ENCODE measurements at regions not wholly inside any gene's neighbourhood (a gene's known extent, or its start where the extent isn't known, plus 50 kb on each side); places are given as distances from the start of the nearest gene placed in this dataset.

GRCh38 chr3:162765524-162765923, 1268.9 kb downstream of the OTOL1 start:
- DNase-seq (ENCODE audit: low spot score) (no peak), FAIRE-seq (no peak), ATAC-seq (no peak)
- H3K9me3 ChIP-seq (ENCODE audit: low read length), result no peaks in the 10 kb centered on the region
- H3K4me2 ChIP-seq (ENCODE audit: low read depth, low read length), result no peak overlapping the region
- H3K36me3 ChIP-seq (replicated peaks in 1 of 2; ENCODE audit: control insufficient read depth in 1 of 2, insufficient read depth in 2 of 2, low read length in 2 of 2), result no peaks in the 10 kb centered on the region
- 0% methylated on average over 3 of the region's 3 CpGs for WGBS (ENCODE audit: low lambda C conversion rate)
- intact Hi-C loops (cut with micrococcal nuclease; ENCODE audit: unreplicated experiment), result no loop called here
- no peak overlapping the region for H3K9ac ChIP-seq (ENCODE audit: insufficient read depth, low read depth, low read length)
- H2AFZ ChIP-seq (ENCODE audit: low read length), result no peak overlapping the region
- H3K4me1 ChIP-seq (ENCODE audit: insufficient read depth, low read length), result no peaks in the 10 kb centered on the region
- no peaks in the 10 kb centered on the region for H3K27me3 ChIP-seq (ENCODE audit: control insufficient read depth in 1 of 2, insufficient read depth in 2 of 2, low read length in 2 of 2)
- no peaks in the 10 kb centered on the region for H3K79me2 ChIP-seq (ENCODE audit: insufficient read depth, low read length)
- ChIA-PET POLR2A (no interaction called here), CTCF (ENCODE audit: low intra/inter-chr PET ratio, low total read pairs) (no interaction called here)
- no peak overlapping the region for H3K4me3 ChIP-seq (replicated peaks in 1 of 3; ENCODE audit: insufficient read depth in 1 of 3, low read depth in 2 of 3, low read length in 3 of 3)
- BruUV-seq (replicated peaks), result no TSS peak
- H4K20me1 ChIP-seq (ENCODE audit: insufficient read depth, low read length), result no peaks in the 10 kb centered on the region
- H3K27ac ChIP-seq (ENCODE audit: extremely low read length, insufficient read depth, low read length), result no peak overlapping the region
- TF ChIP-seq STAT5B (CRISPR knock-in tag; IDR thresholded peaks at IDR 0.05), result no peak
- no peak for TF ChIP-seq ZNF496 (CRISPR knock-in tag; IDR thresholded peaks at IDR 0.05; ENCODE audit: insufficient replicate concordance)
- TF ChIP-seq NCOR1 (IDR thresholded peaks at IDR 0.05; ENCODE audit: borderline replicate concordance, low read length), result no peak
- no peak for TF ChIP-seq TEF (CRISPR knock-in tag; IDR thresholded peaks at IDR 0.05)
- TF ChIP-seq SYNCRIP (IDR thresholded peaks at IDR 0.05; ENCODE audit: insufficient read depth, low read depth, low read length), result no peak
- TF ChIP-seq GATA4 (IDR thresholded peaks at IDR 0.05; ENCODE audit: borderline replicate concordance, low read depth), result no peak
- TF ChIP-seq GMEB2 (CRISPR knock-in tag; IDR thresholded peaks at IDR 0.05; ENCODE audit: low read depth), result no peak
- TF ChIP-seq POLR2A (IDR thresholded peaks at IDR 0.05; ENCODE audit: insufficient read depth in 1 of 2, low read depth in 2 of 2, low read length in 2 of 2), result no peak
- in situ Hi-C loops (cut with HindIII; ENCODE audit: extremely low pct_ligation_motif_present, low pct_unique_long_range_greater_than_20kb), result no loop called here

- no peaks in the 10 kb centered on the region for H3K36me3 ChIP-seq (replicated peaks in 1 of 2; ENCODE audit: control insufficient read depth in 1 of 2, insufficient read depth in 2 of 2, low read length in 2 of 2)
- H3K4me1 ChIP-seq (ENCODE audit: insufficient read depth, low read length), result no peaks in the 10 kb centered on the region
- no peak overlapping the region for H3K9ac ChIP-seq (ENCODE audit: insufficient read depth, low read depth, low read length)
- TF ChIP-seq ZNF775 (CRISPR knock-in tag; IDR thresholded peaks at IDR 0.05; ENCODE audit: borderline replicate concordance) (no peak), CREB1 (IDR thresholded peaks at IDR 0.05) (0 out of 2 replicates have a peak, but pooled peaks have one; percentile 27), CREB1 (CRISPR knock-in tag; IDR thresholded peaks at IDR 0.05) (no peak)
- POLR2A ChIA-PET, result no interaction called here
- no peak overlapping the region for H3K4me3 ChIP-seq (replicated peaks in 1 of 3; ENCODE audit: insufficient read depth in 1 of 3, low read depth in 2 of 3, low read length in 3 of 3)
- H3K27ac ChIP-seq (ENCODE audit: extremely low read length, insufficient read depth, low read length), result no peak overlapping the region
- FAIRE-seq (no peak), DNase-seq (ENCODE audit: low spot score) (no peak), ATAC-seq (no peak)
- H2AFZ ChIP-seq (ENCODE audit: low read length), result no peak overlapping the region
- no peaks in the 10 kb centered on the region for H4K20me1 ChIP-seq (ENCODE audit: insufficient read depth, low read length)
- H3K9me3 ChIP-seq (ENCODE audit: low read length), result no peaks in the 10 kb centered on the region
- CTCF ChIA-PET (ENCODE audit: low intra/inter-chr PET ratio, low total read pairs), result no interaction called here
- H3K4me2 ChIP-seq (ENCODE audit: low read depth, low read length), result no peak overlapping the region
- no peaks in the 10 kb centered on the region for H3K79me2 ChIP-seq (ENCODE audit: insufficient read depth, low read length)
- in situ Hi-C loops (cut with HindIII; ENCODE audit: extremely low pct_ligation_motif_present, low pct_unique_long_range_greater_than_20kb), result no loop called here
- intact Hi-C loops (cut with micrococcal nuclease; ENCODE audit: unreplicated experiment), result no loop called here
- H3K27me3 ChIP-seq (ENCODE audit: control insufficient read depth in 1 of 2, insufficient read depth in 2 of 2, low read length in 2 of 2), result no peaks in the 10 kb centered on the region
- no TSS peak for BruUV-seq (replicated peaks)
Measured at GRCh38 chr3:162769564-162769963, 1273.0 kb downstream of the OTOL1 start.

All from HepG2 (cell line).